GM12878 (cell line): ENCODE measurements at regions not wholly inside any gene's neighbourhood (a gene's known extent, or its start where the extent isn't known, plus 50 kb on each side); places are given as distances from the start of the nearest gene placed in this dataset.

ENCODE experiments used
- ATAC-seq: fragments of 200-7000 bp; cut with Tn5 transposase; 3 replicates; pipeline ENCODE4 v1.9.1; 2020; ENCODE audit warnings: mild to moderate bottlenecking, moderate library complexity
- BruUV-seq: library from RNA; stranded (reverse); fragments of 400-500 nt; replicated peaks from 2 replicates; lab custom pipeline; 2021; lab: Mats Ljungman, UMichigan
- CTCF ChIA-PET: fragments of 300-600 bp; sonication (Branson Sonifier 250); formaldehyde crosslinking; extraction: SDS; loops from one replicate; lab custom pipeline; 2021; ENCODE audit warnings: inconsistent platforms; lab: Yijun Ruan, JAX
- POLR2A ChIA-PET: fragments of 350-600 bp; formaldehyde crosslinking; extraction: SDS; loops from one replicate; lab custom pipeline; 2021; ENCODE audit warnings: inconsistent platforms; lab: Charles Lee
- RAD21 ChIA-PET: fragments of 300-600 bp; sonication (Branson Sonifier 250); formaldehyde crosslinking; loops from one replicate; lab custom pipeline; 2023; ENCODE audit warnings: antibody characterized with exemption; ENCODE audit not compliant: unreplicated experiment; lab: Charles Lee
- SMC1A ChIA-PET: fragments of 300-600 bp; sonication (Branson Sonifier 250); formaldehyde crosslinking; loops from one replicate; lab custom pipeline; 2023; ENCODE audit not compliant: unreplicated experiment, uncharacterized antibody; lab: Charles Lee
- DNase-seq: peaks from one replicate; pipeline ENCODE4 v3.0.0-alpha.2; 2011; ENCODE audit warnings: low read depth, low spot score
- FAIRE-seq: peaks from 3 replicates; lab custom pipeline; 2011; peaks lifted over from hg19 to GRCh38; lab: Jason Lieb, UNC
- H2AFZ ChIP-seq: 2 replicates; pipeline ENCODE4 v1.6.0; 2011; ENCODE audit warnings: low read depth, low read length, control low read depth; ENCODE audit not compliant: control insufficient read depth
- H3K27ac ChIP-seq: 2 replicates; pipeline ENCODE4 v1.5.1; 2011; ENCODE audit warnings: control low read depth; ENCODE audit not compliant: control insufficient read depth, insufficient read depth
- H3K27me3 ChIP-seq, 2 experiments: replicated peaks in 1 of 2; 2 replicates each; pipeline versions ENCODE4 v1.6.0 to v1.6.1; 2011; ENCODE audit warnings: low read length in 1 of 2; ENCODE audit not compliant: control insufficient read depth in 2 of 2, insufficient read depth in 2 of 2
- H3K36me3 ChIP-seq, 2 experiments: 2 replicates each; pipeline ENCODE4 v1.5.1; 2011; ENCODE audit warnings: low read length in 1 of 2; ENCODE audit not compliant: control insufficient read depth in 2 of 2, insufficient read depth in 2 of 2
- H3K4me1 ChIP-seq: 2 replicates; pipeline ENCODE4 v1.6.1; 2011; ENCODE audit warnings: mild to moderate bottlenecking, low read length, moderate library complexity, mixed read lengths; ENCODE audit not compliant: control insufficient read depth, insufficient read depth
- H3K4me2 ChIP-seq: 2 replicates; pipeline ENCODE4 v1.6.0; 2011; ENCODE audit warnings: control low read depth; ENCODE audit not compliant: control insufficient read depth, insufficient read depth
- H3K4me3 ChIP-seq: fragments of 200-600 bp; sonication (generic); 2 replicates; pipeline ENCODE4 v1.5.1; 2016
- H3K79me2 ChIP-seq: 2 replicates; pipeline ENCODE4 v1.6.0; 2011; ENCODE audit warnings: low read length; ENCODE audit not compliant: control insufficient read depth, insufficient read depth
- H3K9ac ChIP-seq: 2 replicates; pipeline ENCODE4 v1.8.0; 2011; ENCODE audit warnings: low read length, control low read depth, mixed read lengths; ENCODE audit not compliant: control insufficient read depth, insufficient read depth
- H3K9me3 ChIP-seq: replicated peaks from 3 replicates; pipeline ENCODE4 v1.5.1; 2011; ENCODE audit warnings: mild to moderate bottlenecking, low read length; ENCODE audit not compliant: control insufficient read depth, insufficient read depth
- H4K20me1 ChIP-seq: 2 replicates; pipeline ENCODE4 v1.6.0; 2011; ENCODE audit not compliant: control insufficient read depth, insufficient read depth
- ASH2L ChIP-seq: fragments of 300-600, 200-600 bp; sonication (generic); IDR thresholded peaks from 2 replicates; pipeline ENCODE4 v1.6.1; 2017; ENCODE audit warnings: low read depth, mild to moderate bottlenecking, borderline replicate concordance
- BCLAF1 ChIP-seq: fragments of 450-650 bp; IDR thresholded peaks from 2 replicates; pipeline ENCODE4 v1.6.1; 2017; ENCODE audit warnings: antibody characterized with exemption, mild to moderate bottlenecking, moderate library complexity
- CBFB ChIP-seq: IDR thresholded peaks from 2 replicates; pipeline ENCODE4 v1.6.1; 2016; ENCODE audit warnings: antibody characterized with exemption, low read depth
- CREB1 ChIP-seq: IDR thresholded peaks from 2 replicates; pipeline ENCODE4 v1.6.1; 2012; ENCODE audit warnings: low read depth, mild to moderate bottlenecking, inconsistent platforms
- CTCF ChIP-seq, 3 experiments: IDR thresholded peaks in 2 of 3; conservative IDR thresholded peaks in 1 of 3; 2 replicates each; pipeline ENCODE4 v1.5.1; 2011; ENCODE audit warnings: low read depth in 3 of 3, low read length in 3 of 3, mild to moderate bottlenecking in 3 of 3, control low read depth in 2 of 3, moderate library complexity in 2 of 3, inconsistent platforms in 1 of 3, mixed read lengths in 1 of 3; ENCODE audit not compliant: control insufficient read depth in 2 of 3, insufficient read depth in 1 of 3; ENCODE audit errors: extremely low read depth in 1 of 3
- ESRRA ChIP-seq: IDR thresholded peaks from 2 replicates; pipeline ENCODE4 v1.6.1; 2012; ENCODE audit warnings: mild to moderate bottlenecking, low read length, improper control_type of control experiment
- ETV6 ChIP-seq, 2 experiments: fragments of 450-650 bp in 1 of 2; IDR thresholded peaks in 1 of 2; conservative IDR thresholded peaks in 1 of 2; 2 replicates each; pipeline ENCODE4 v1.6.1; 2014; ENCODE audit warnings: antibody characterized with exemption in 1 of 2, borderline replicate concordance in 1 of 2, low read depth in 1 of 2, mild to moderate bottlenecking in 1 of 2, moderate library complexity in 1 of 2
- HDAC2 ChIP-seq: fragments of 200-600 bp; sonication (generic); IDR thresholded peaks from 2 replicates; pipeline ENCODE4 v1.6.1; 2017
- JUNB ChIP-seq: IDR thresholded peaks from 2 replicates; pipeline ENCODE4 v1.6.1; 2016; ENCODE audit warnings: antibody characterized with exemption, mild to moderate bottlenecking
- MAX ChIP-seq: IDR thresholded peaks from 2 replicates; pipeline ENCODE4 v1.6.1; 2012; ENCODE audit warnings: low read depth, low read length, improper control_type of control experiment
- MEF2A ChIP-seq: IDR thresholded peaks from 2 replicates; pipeline ENCODE4 v1.6.1; 2011; ENCODE audit warnings: low read depth, mild to moderate bottlenecking, low read length, moderate library complexity; ENCODE audit not compliant: insufficient read depth
- MYB ChIP-seq: fragments of 150-350 bp; IDR thresholded peaks from 2 replicates; pipeline ENCODE4 v1.6.1; 2014; ENCODE audit warnings: mild to moderate bottlenecking, low read depth, low read length, borderline replicate concordance
- NFIC ChIP-seq: IDR thresholded peaks from 2 replicates; pipeline ENCODE4 v1.6.1; 2012; ENCODE audit warnings: low read depth, mild to moderate bottlenecking, inconsistent platforms, low read length, moderate library complexity
- PAX5 ChIP-seq: IDR thresholded peaks from 2 replicates; pipeline ENCODE4 v1.6.1; 2011; ENCODE audit warnings: low read depth, low read length, borderline replicate concordance
- RCOR1 ChIP-seq: conservative IDR thresholded peaks from 2 replicates; pipeline ENCODE4 v1.6.1; 2012; ENCODE audit warnings: low read depth, low read length, improper control_type of control experiment
- SP1 ChIP-seq: IDR thresholded peaks from one replicate; pipeline ENCODE4 v1.6.1; 2011; ENCODE audit warnings: low read depth, low read length
- SPI1 ChIP-seq: IDR thresholded peaks from 2 replicates; pipeline ENCODE4 v1.6.1; 2011; ENCODE audit warnings: low read depth, mild to moderate bottlenecking, low read length, moderate library complexity, borderline replicate concordance; ENCODE audit not compliant: insufficient read depth
- USF2 ChIP-seq: IDR thresholded peaks from 2 replicates; pipeline ENCODE4 v1.6.1; 2011; ENCODE audit warnings: low read depth, low read length, improper control_type of control experiment, borderline replicate concordance
- WRNIP1 ChIP-seq: IDR thresholded peaks from 2 replicates; pipeline ENCODE4 v1.6.1; 2011; ENCODE audit warnings: low read depth, low read length, improper control_type of control experiment, borderline replicate concordance
- ZNF217 ChIP-seq: fragments of 450-650 bp; IDR thresholded peaks from 2 replicates; pipeline ENCODE4 v1.6.1; 2017; ENCODE audit warnings: antibody characterized with exemption, mild to moderate bottlenecking
- ZNF384 ChIP-seq: IDR thresholded peaks from 2 replicates; pipeline ENCODE4 v1.6.1; 2012; ENCODE audit warnings: low read depth, mild to moderate bottlenecking, low read length, improper control_type of control experiment, borderline replicate concordance
- WGBS: methylation state at CpG from one replicate; pipeline ENCODE4 v1.1.6; 2016; ENCODE audit warnings: low lambda C conversion rate; ENCODE audit not compliant: insufficient replicate concordance, insufficient coverage; ENCODE audit errors: missing lambda C conversion rate; 5-methylcytosine and 5-hydroxymethylcytosine counted together
- in situ Hi-C: fragments of 300-500 bp; cut with MboI; formaldehyde crosslinking; loops from 9 replicates; pipeline ENCODE4 v1.14.3; 2018; ENCODE audit warnings: mixed read lengths
- intact Hi-C: fragments of 100-400 bp; cut with micrococcal nuclease; formaldehyde crosslinking; loops from one replicate; pipeline ENCODE4 v1.14.2; 2022; ENCODE audit not compliant: unreplicated experiment

GRCh38 chr11:16558494-16558893 is 180.0 kb upstream of the C11orf58 start (continued):
- TF ChIP-seq BCLAF1 = no peak
- no peak for TF ChIP-seq ASH2L
- TF ChIP-seq ETV6 (conservative IDR thresholded peaks at IDR 0.05 in 1 of 2, IDR thresholded peaks at IDR 0.05 in 1 of 2; ENCODE audit: borderline replicate concordance in 1 of 2, low read depth in 1 of 2) = no peak
- no peak for TF ChIP-seq WRNIP1
- TF ChIP-seq JUNB = no peak
- TF ChIP-seq RCOR1 = no peak
- no peak for TF ChIP-seq SP1
- no peak for TF ChIP-seq CBFB
- TF ChIP-seq ZNF217 = no peak
- no peak for TF ChIP-seq SPI1
- no peak for TF ChIP-seq MEF2A
- TF ChIP-seq, all 136 proteins: peak for 0

- SMC1A ChIA-PET = no interaction called here
- Histone ChIP-seq H3K27ac (no peak overlapping the region), H3K27me3 (no peaks in the 10 kb centered on the region), H3K36me3 (no peaks in the 10 kb centered on the region), H3K79me2 (no peaks in the 10 kb centered on the region), H3K4me2 (no peak overlapping the region), H2AFZ (no peak overlapping the region), H3K9ac (no peak overlapping the region), H3K9me3 (no peaks in the 10 kb centered on the region), H3K4me3 (no peak overlapping the region), H3K4me1 (no peaks in the 10 kb centered on the region), H4K20me1 (no peaks in the 10 kb centered on the region)
- POLR2A ChIA-PET = no interaction called here
- ATAC-seq (no peak), FAIRE-seq (no peak), DNase-seq (no peak)
- CTCF ChIA-PET = no interaction called here
- intact Hi-C loops (no loop called here), in situ Hi-C loops (no loop called here)
- WGBS = 0% methylated on average over 2 of the region's 2 CpGs
- BruUV-seq = no TSS peak
- RAD21 ChIA-PET = no interaction called here
- no peak for TF ChIP-seq CTCF (IDR thresholded peaks at IDR 0.05 in 2 of 3, conservative IDR thresholded peaks at IDR 0.05 in 1 of 3; ENCODE audit: control insufficient read depth in 2 of 3, extremely low read depth in 1 of 3, insufficient read depth in 1 of 3, low read depth in 3 of 3, low read length in 3 of 3)
- TF ChIP-seq ZNF384 = no peak
- TF ChIP-seq CREB1 = no peak
- no peak for TF ChIP-seq PAX5
- no peak for TF ChIP-seq MYB
- no peak for TF ChIP-seq NFIC
- no peak for TF ChIP-seq HDAC2
- no peak for TF ChIP-seq USF2
- TF ChIP-seq MAX = no peak
- no peak for TF ChIP-seq ESRRA
Measured at GRCh38 chr11:16555956-16556355, 182.5 kb upstream of the C11orf58 start.
